ENCODE measurements at regions not wholly inside any gene's neighbourhood (a gene's known extent, or its start where the extent isn't known, plus 50 kb on each side); places are given as distances from the start of the nearest gene placed in this dataset.

GRCh38 chr6:81063891-81064290 is 688.6 kb downstream of the TENT5A start:
- H3K27me3 ChIP-seq (replicated peaks in 1 of 4; ENCODE audit: control insufficient read depth in 3 of 4, extremely low read depth in 1 of 4, insufficient read depth in 3 of 4, low read length in 3 of 4): no peaks in the 10 kb centered on the region
- peak overlapping the region; percentile 93 for H4K91ac ChIP-seq (replicated peaks; ENCODE audit: insufficient read length, low read length)
- DNase-seq (ENCODE audit: low read depth in 1 of 2, low spot score in 2 of 2): no peak
- H3K56ac ChIP-seq (replicated peaks; ENCODE audit: insufficient read length, low read depth, low read length): no peak overlapping the region
- H3K18ac ChIP-seq (ENCODE audit: extremely low read depth, low read length): no peak overlapping the region
- no peak overlapping the region for H3K14ac ChIP-seq (ENCODE audit: insufficient read length)
- H3K23ac ChIP-seq (ENCODE audit: insufficient read length): no peak overlapping the region
- H3K27ac ChIP-seq (ENCODE audit: low read depth, low read length): no peak overlapping the region
- H3K36me3 ChIP-seq (ENCODE audit: control insufficient read depth in 2 of 4, insufficient read depth in 4 of 4, low read length in 3 of 4): no peaks in the 10 kb centered on the region
- no peak overlapping the region for H2BK20ac ChIP-seq (ENCODE audit: low read length)
- no peak for FAIRE-seq
- no peak overlapping the region for H2BK12ac ChIP-seq (ENCODE audit: low read depth, low read length)
- H3K4me3 ChIP-seq (ENCODE audit: extremely low read depth in 1 of 4, insufficient read depth in 2 of 4, low read depth in 3 of 4, low read length in 4 of 4): no peak overlapping the region
- no peak overlapping the region for H4K5ac ChIP-seq (ENCODE audit: insufficient read length, low read depth, low read length)
- no peaks in the 10 kb centered on the region for H3K79me2 ChIP-seq (ENCODE audit: control insufficient read depth in 1 of 2, insufficient read depth in 2 of 2, low read length in 2 of 2)
- no peak overlapping the region for H2AFZ ChIP-seq (ENCODE audit: low read length)
- no peaks in the 10 kb centered on the region for H3K79me1 ChIP-seq (ENCODE audit: low read depth, low read length)
- no peak overlapping the region for H2BK120ac ChIP-seq (replicated peaks; ENCODE audit: low read depth, low read length)
- no peak overlapping the region for H2BK5ac ChIP-seq (ENCODE audit: low read depth, low read length)
- H3K9ac ChIP-seq (replicated peaks in 1 of 4; ENCODE audit: extremely low read depth in 1 of 4, low read depth in 3 of 4, low read length in 3 of 4): no peak overlapping the region
- WGBS, 2 experiments (ENCODE audit: extremely low coverage in 1 of 2, insufficient coverage in 1 of 2, insufficient read length in 1 of 2, insufficient replicate concordance in 2 of 2, low coverage in 1 of 2, low lambda C conversion rate in 2 of 2, missing lambda C conversion rate in 1 of 2): 86% methylated on average over 4 of the region's 4 CpGs; no CpG with 5 or more reads in 1 of the 2 experiments
- no peaks in the 10 kb centered on the region for H4K20me1 ChIP-seq (replicated peaks in 1 of 2; ENCODE audit: control insufficient read depth in 1 of 2, insufficient read depth in 2 of 2, low read length in 2 of 2)
- H3K4me2 ChIP-seq (ENCODE audit: insufficient read depth in 1 of 2, low read depth in 2 of 2, low read length in 2 of 2): no peak overlapping the region
- TF ChIP-seq, protein P1, sequence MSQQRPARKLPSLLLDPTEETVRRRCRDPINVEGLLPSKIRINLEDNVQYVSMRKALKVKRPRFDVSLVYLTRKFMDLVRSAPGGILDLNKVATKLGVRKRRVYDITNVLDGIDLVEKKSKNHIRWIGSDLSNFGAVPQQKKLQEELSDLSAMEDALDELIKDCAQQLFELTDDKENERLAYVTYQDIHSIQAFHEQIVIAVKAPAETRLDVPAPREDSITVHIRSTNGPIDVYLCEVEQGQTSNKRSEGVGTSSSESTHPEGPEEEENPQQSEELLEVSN (IDR thresholded peaks at IDR 0.05): 0 out of 2 replicates have a peak, but pooled peaks have one; percentile 34
- no peak for TF ChIP-seq KDM5A (IDR thresholded peaks at IDR 0.05; ENCODE audit: low read length)
- H3K4ac ChIP-seq (replicated peaks; ENCODE audit: insufficient read length, low read depth, low read length): no peak overlapping the region
- H3K23me2 ChIP-seq (ENCODE audit: low read depth, low read length): no peaks in the 10 kb centered on the region
- no peak overlapping the region for H4K8ac ChIP-seq (ENCODE audit: extremely low read depth, insufficient read depth, low read length)
- H3K9me3 ChIP-seq (ENCODE audit: insufficient read depth in 2 of 2, low read depth in 1 of 2, low read length in 1 of 2): no peaks in the 10 kb centered on the region; a peak in 1 of 4 replicates
- ChIA-PET POLR2A (ENCODE audit: partially characterized antibody) (no interaction called here), CTCF (ENCODE audit: partially characterized antibody) (interaction anchor here (0.6 kb wide), 1 partner anchor 199 kb away, joined by 3 read pairs; no protein-coding TSS in a partner anchor)
- peaks cover 0 to 3% (median 0%) of the 10 kb centered on the region in 4 experiments; a peak in 1 of 7 replicates for H3K4me1 ChIP-seq (replicated peaks in 1 of 4; ENCODE audit: control insufficient read depth in 3 of 4, insufficient read depth in 4 of 4, low read length in 3 of 4)
- H2AK5ac ChIP-seq (ENCODE audit: low read depth, low read length): no peak overlapping the region
- no peak overlapping the region for H2BK15ac ChIP-seq (ENCODE audit: low read length)

Data from H1 (cell line).